OCI-LY3 (cell line): ENCODE measurements at regions not wholly inside any gene's neighbourhood (a gene's known extent, or its start where the extent isn't known, plus 50 kb on each side); places are given as distances from the start of the nearest gene placed in this dataset.

ENCODE experiments used
- H2AFZ ChIP-seq: fragments of 200-600, 300-600 bp; shearing (Covaris generic); 2 replicates; pipeline ENCODE4 v1.6.0; 2014; ENCODE audit warnings: antibody characterized with exemption, low read depth, low read length
- H3K27ac ChIP-seq: fragments of 200-600, 300-600 bp; sonication (generic); 2 replicates; pipeline ENCODE4 v1.5.1; 2014; ENCODE audit warnings: mild to moderate bottlenecking, low read length, moderate library complexity, mixed read lengths
- H3K27me3 ChIP-seq: fragments of 200-600, 300-600 bp; sonication (generic); 2 replicates; pipeline ENCODE4 v1.6.1; 2014; ENCODE audit warnings: low read depth, low read length, mixed read lengths
- H3K36me3 ChIP-seq: fragments of 200-600, 300-600 bp; sonication (generic); replicated peaks from 2 replicates; pipeline ENCODE3; 2014; ENCODE audit warnings: low read depth, low read length, mixed read lengths
- H3K4me1 ChIP-seq: fragments of 300-600, 200-600 bp; sonication (generic); 2 replicates; pipeline ENCODE4 v1.6.1; 2014; ENCODE audit warnings: low read length, mixed read lengths
- H3K4me2 ChIP-seq: fragments of 200-600, 300-600 bp; sonication (generic); 2 replicates; pipeline ENCODE4 v1.6.1; 2014; ENCODE audit warnings: low read length, mixed read lengths
- H3K4me3 ChIP-seq: fragments of 300-600, 200-600 bp; sonication (generic); 2 replicates; pipeline ENCODE4 v1.5.1; 2014; ENCODE audit warnings: antibody characterized with exemption, mild to moderate bottlenecking, low read length, moderate library complexity
- H3K79me2 ChIP-seq: fragments of 300-600, 200-600 bp; shearing (Covaris generic); 2 replicates; pipeline ENCODE4 v1.6.1; 2014; ENCODE audit warnings: mild to moderate bottlenecking, low read length, mixed read lengths
- H3K9ac ChIP-seq: fragments of 300-600, 200-600 bp; shearing (Covaris generic); 2 replicates; pipeline ENCODE4 v1.6.0; 2014; ENCODE audit warnings: mild to moderate bottlenecking, low read length, moderate library complexity
- H3K9me3 ChIP-seq: fragments of 200-600, 300-600 bp; shearing (Covaris generic); 2 replicates; pipeline ENCODE4 v1.6.1; 2014; ENCODE audit warnings: low read length, mixed read lengths; ENCODE audit not compliant: insufficient read depth
- H4K20me1 ChIP-seq: fragments of 200-600, 300-600 bp; sonication (generic); 2 replicates; pipeline ENCODE4 v1.6.1; 2016; ENCODE audit warnings: low read length, mixed read lengths; ENCODE audit not compliant: insufficient read depth
- CTCF ChIP-seq: fragments of 200-600, 300-600 bp; sonication (generic); IDR thresholded peaks from 2 replicates; pipeline ENCODE4 v1.5.1; 2014; ENCODE audit warnings: antibody characterized with exemption, low read length, low read depth
- EZH2phosphoT487 ChIP-seq: fragments of 200-600 bp; shearing (Covaris generic); IDR thresholded peaks from 2 replicates; pipeline ENCODE4 v1.6.1; 2018; ENCODE audit warnings: antibody characterized with exemption, mixed run types, low read depth

- TF ChIP-seq CTCF, result no peak
- no peak for TF ChIP-seq EZH2phosphoT487
- Histone ChIP-seq H3K36me3 (no peaks in the 10 kb centered on the region), H3K27ac (no peak overlapping the region), H3K27me3 (peaks cover 3% of the 10 kb centered on the region; the same call in 1 of the 2 replicates), H2AFZ (no peak overlapping the region), H3K79me2 (no peaks in the 10 kb centered on the region), H3K4me3 (no peak overlapping the region), H4K20me1 (no peaks in the 10 kb centered on the region), H3K4me1 (no peaks in the 10 kb centered on the region), H3K4me2 (no peak overlapping the region), H3K9ac (no peak overlapping the region), H3K9me3 (no peaks in the 10 kb centered on the region)
These were observed 203.3 kb downstream of the MFSD1 start for GRCh38 chr3:159005137-159005536.

DNA sequence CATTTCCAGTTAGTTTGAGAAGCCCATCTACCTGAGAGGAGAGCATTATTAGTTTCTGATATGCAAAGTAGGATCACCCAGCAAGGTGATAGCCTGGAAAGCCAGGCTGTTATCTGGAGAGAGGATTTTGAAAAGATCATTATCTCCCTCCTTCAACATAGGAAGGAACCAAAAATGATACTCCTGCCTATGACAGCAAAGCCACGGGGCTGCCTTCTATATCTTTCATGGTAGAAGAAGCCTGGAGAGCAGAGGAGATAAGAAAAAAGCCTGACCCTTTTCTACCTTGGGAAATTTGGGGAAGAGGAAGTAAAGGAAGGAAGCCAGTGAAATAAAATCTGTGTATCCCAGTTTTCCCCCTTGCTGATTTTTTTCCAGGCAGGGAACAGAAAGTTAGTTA lies 205.5 kb downstream of the MFSD1 start:
- Histone ChIP-seq H3K27me3 (peaks cover 3% of the 10 kb centered on the region; the same call in 1 of the 2 replicates), H3K9ac (no peak overlapping the region), H3K36me3 (no peaks in the 10 kb centered on the region), H3K4me2 (no peak overlapping the region), H3K79me2 (no peaks in the 10 kb centered on the region), H3K9me3 (no peaks in the 10 kb centered on the region), H3K27ac (no peak overlapping the region), H3K4me3 (no peak overlapping the region), H4K20me1 (no peaks in the 10 kb centered on the region), H2AFZ (no peak overlapping the region), H3K4me1 (no peaks in the 10 kb centered on the region)
- TF ChIP-seq CTCF (no peak), EZH2phosphoT487 (no peak)

DNA sequence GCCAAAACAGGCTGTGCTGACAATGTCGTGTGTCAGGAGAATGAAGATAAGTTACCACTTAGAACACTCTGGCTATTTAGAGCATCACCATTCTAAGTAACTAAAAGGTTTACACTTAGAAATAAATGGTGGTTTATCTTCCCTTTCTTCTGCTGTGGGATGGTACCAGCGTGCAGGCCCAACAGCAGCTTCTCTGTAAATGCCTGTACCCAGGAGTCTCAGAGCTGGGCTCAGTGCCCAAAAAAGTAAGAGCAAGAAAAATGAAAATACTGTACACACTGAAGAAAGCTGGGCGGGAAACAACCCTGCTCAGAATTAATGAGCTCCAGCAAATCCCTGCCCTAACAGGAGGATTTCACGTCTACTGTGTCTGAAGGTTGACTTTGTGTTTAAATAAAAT lies 206.5 kb downstream of the MFSD1 start:
- no peaks in the 10 kb centered on the region for H3K36me3 ChIP-seq
- no peak overlapping the region for H3K4me2 ChIP-seq
- no peak overlapping the region for H3K27ac ChIP-seq
- H3K9me3 ChIP-seq, result no peaks in the 10 kb centered on the region
- H4K20me1 ChIP-seq, result no peaks in the 10 kb centered on the region
- no peak for TF ChIP-seq CTCF
- no peak overlapping the region for H3K9ac ChIP-seq
- no peak overlapping the region for H3K4me3 ChIP-seq
- no peaks in the 10 kb centered on the region for H3K79me2 ChIP-seq
- no peaks in the 10 kb centered on the region for H3K4me1 ChIP-seq
- H2AFZ ChIP-seq, result no peak overlapping the region
- H3K27me3 ChIP-seq, result no peaks in the 10 kb centered on the region; the same call in 1 of the 2 replicates

DNA sequence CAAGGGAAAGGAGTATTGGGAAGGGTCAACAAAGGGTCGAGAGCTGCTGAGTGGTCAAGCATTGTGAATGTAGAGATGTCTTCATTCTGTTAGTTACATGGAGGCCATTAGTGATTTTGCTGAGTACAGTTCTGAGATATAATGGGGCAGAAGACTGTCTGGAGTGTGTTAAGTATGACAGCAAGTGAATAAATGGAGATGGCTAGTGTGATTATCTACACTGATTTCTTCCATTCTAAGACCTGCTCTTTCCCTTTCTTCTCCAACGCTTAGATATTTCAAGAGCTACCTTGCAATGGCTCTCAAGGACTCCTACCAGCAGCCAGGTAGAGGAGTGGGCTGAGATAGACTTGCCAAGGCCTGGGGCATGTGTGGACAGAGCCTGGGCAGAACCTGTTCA lies 216.5 kb downstream of the MFSD1 start:
- 0 out of 2 replicates have a peak, but pooled peaks cover 4% of the 10 kb centered on the region for H3K27me3 ChIP-seq
- H3K4me1 ChIP-seq, result no peaks in the 10 kb centered on the region
- H3K9me3 ChIP-seq, result 0 out of 2 replicates have a peak, but pooled peaks cover 2% of the 10 kb centered on the region
- H2AFZ ChIP-seq, result no peak overlapping the region
- no peak overlapping the region for H3K4me2 ChIP-seq
- no peak overlapping the region for H3K4me3 ChIP-seq
- H3K9ac ChIP-seq, result no peak overlapping the region
- no peaks in the 10 kb centered on the region for H3K36me3 ChIP-seq
- TF ChIP-seq CTCF, result no peak
- no peak for TF ChIP-seq EZH2phosphoT487
- no peak overlapping the region for H3K27ac ChIP-seq
- no peaks in the 10 kb centered on the region for H4K20me1 ChIP-seq
- no peaks in the 10 kb centered on the region for H3K79me2 ChIP-seq
